GM21619 (cell line): ENCODE measurements at regions not wholly inside any gene's neighbourhood (a gene's known extent, or its start where the extent isn't known, plus 50 kb on each side); places are given as distances from the start of the nearest gene placed in this dataset.
A peak's percentile ranks its signal among the peaks of the same experiment; 100 is the strongest.

Source experiments
- ATAC-seq: cut with Tn5 transposase; IDR thresholded peaks from one replicate; pipeline ENCODE4 v1.9.1; 2021; ENCODE audit not compliant: unreplicated experiment

GRCh38 chr10:63707254-63707910 is 186.2 kb downstream of the REEP3 start:
- ATAC-seq: peak; percentile 76

GRCh38 chr10:63708421-63708820 is 187.2 kb downstream of the REEP3 start:
- no peak for ATAC-seq

GRCh38 chr10:63710703-63711102 is 189.5 kb downstream of the REEP3 start:
- no peak for ATAC-seq

GRCh38 chr10:63711361-63711760 is 190.2 kb downstream of the REEP3 start:
- no peak for ATAC-seq

- ATAC-seq: no peak
Measured at GRCh38 chr10:63711867-63712716, 190.9 kb downstream of the REEP3 start.

- no peak for ATAC-seq
Measured at GRCh38 chr10:63712717-63713115, 191.5 kb downstream of the REEP3 start.

- no peak for ATAC-seq
Measured at GRCh38 chr10:63713191-63714144, 192.3 kb downstream of the REEP3 start.

GRCh38 chr10:63716016-63716580 is 194.9 kb downstream of the REEP3 start:
- ATAC-seq: no peak

- ATAC-seq: no peak
Measured at GRCh38 chr10:63717027-63717715, 196.0 kb downstream of the REEP3 start.

GRCh38 chr10:63718006-63718405 is 196.8 kb downstream of the REEP3 start:
- ATAC-seq: no peak

GRCh38 chr10:63718421-63718820 is 197.2 kb downstream of the REEP3 start:
- ATAC-seq: no peak

GRCh38 chr10:63719226-63719856 is 198.1 kb downstream of the REEP3 start:
- ATAC-seq: no peak

GRCh38 chr10:63720072-63720537 is 198.9 kb downstream of the REEP3 start:
- peak; percentile 42 for ATAC-seq

GRCh38 chr10:63720676-63721075 is 199.5 kb downstream of the REEP3 start:
- peak; percentile 81 for ATAC-seq

- no peak for ATAC-seq
Measured at GRCh38 chr10:63722537-63722936, 201.3 kb downstream of the REEP3 start.

GRCh38 chr10:63723320-63723719 is 202.1 kb downstream of the REEP3 start:
- ATAC-seq: no peak

- ATAC-seq: no peak
Measured at GRCh38 chr10:63723741-63724140, 202.5 kb downstream of the REEP3 start.

GRCh38 chr10:63724922-63725321 is 203.7 kb downstream of the REEP3 start:
- no peak for ATAC-seq

GRCh38 chr10:63726867-63727266 is 205.7 kb downstream of the REEP3 start:
- no peak for ATAC-seq

GRCh38 chr10:63727636-63728035 is 206.4 kb downstream of the REEP3 start:
- ATAC-seq: no peak
